RWPE2 (cell line): ENCODE measurements at regions not wholly inside any gene's neighbourhood (a gene's known extent, or its start where the extent isn't known, plus 50 kb on each side); places are given as distances from the start of the nearest gene placed in this dataset.

Experiments used
- ATAC-seq: fragments of 200-7000 bp; cut with Tn5 transposase; 3 replicates; pipeline ENCODE4 v1.9.1; 2021; ENCODE audit warnings: low read depth
- DNase-seq: peaks from one replicate; pipeline ENCODE4 v3.0.0-alpha.2; 2020; ENCODE audit warnings: low spot score
- H3K27ac ChIP-seq: fragments of 450-650 bp; 2 replicates; pipeline ENCODE4 v1.5.1; 2017; ENCODE audit warnings: mild to moderate bottlenecking; ENCODE audit not compliant: poor library complexity, severe bottlenecking
- H3K27me3 ChIP-seq: fragments of 250-450 bp; sonication (Bioruptor Pico); 2 replicates; pipeline ENCODE4 v1.5.1; 2021; ENCODE audit warnings: mild to moderate bottlenecking, moderate library complexity; ENCODE audit not compliant: insufficient read depth, poor library complexity, severe bottlenecking
- H3K36me3 ChIP-seq: fragments of 250-450 bp; sonication (Bioruptor Pico); 2 replicates; pipeline ENCODE4 v1.5.1; 2020; ENCODE audit warnings: low read depth, mild to moderate bottlenecking, moderate library complexity
- H3K4me1 ChIP-seq: fragments of 250-450 bp; sonication (Bioruptor Pico); 2 replicates; pipeline ENCODE4 v1.5.1; 2021; ENCODE audit warnings: mild to moderate bottlenecking, moderate library complexity; ENCODE audit not compliant: insufficient read depth, poor library complexity, severe bottlenecking
- H3K4me3 ChIP-seq: fragments of 250-450 bp; sonication (Bioruptor Pico); 2 replicates; pipeline ENCODE4 v1.5.1; 2021; ENCODE audit warnings: mild to moderate bottlenecking, moderate library complexity; ENCODE audit not compliant: severe bottlenecking
- H3K9me3 ChIP-seq: fragments of 250-450 bp; sonication (Bioruptor Pico); 2 replicates; pipeline ENCODE4 v1.5.1; 2021; ENCODE audit warnings: mild to moderate bottlenecking, moderate library complexity; ENCODE audit not compliant: severe bottlenecking
- TF ChIP-seq, protein P1 (sequence below): fragments of 450-650 bp; IDR thresholded peaks from one replicate; pipeline ENCODE4 v1.5.1; 2017; ENCODE audit warnings: mild to moderate bottlenecking, moderate library complexity; ENCODE audit not compliant: poor library complexity, severe bottlenecking

DNA sequence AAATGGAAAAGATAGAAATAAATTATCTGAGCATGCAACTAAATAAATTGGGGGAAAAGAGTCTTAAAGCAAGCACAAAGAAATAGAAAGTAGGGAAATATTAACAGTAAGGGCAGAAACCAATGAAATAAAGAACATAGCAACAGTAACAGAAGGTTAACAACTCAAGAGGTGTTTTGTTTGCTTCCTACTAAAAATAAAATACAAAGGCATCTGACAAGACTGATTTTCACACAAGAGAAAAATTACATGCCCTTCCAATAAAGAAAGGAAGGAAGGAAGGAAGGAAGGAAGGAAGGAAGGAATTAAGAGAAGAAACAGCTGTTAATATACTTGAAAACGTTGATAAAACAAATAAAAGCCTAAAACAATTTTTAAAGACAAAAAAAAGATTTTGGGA is 240.2 kb downstream of the SEC16B start:
- DNase-seq (no peak), ATAC-seq (no peak)
- Histone ChIP-seq H3K4me1 (no peaks in the 10 kb centered on the region), H3K4me3 (no peak overlapping the region), H3K36me3 (no peaks in the 10 kb centered on the region), H3K27me3 (no peaks in the 10 kb centered on the region), H3K9me3 (no peaks in the 10 kb centered on the region), H3K27ac (no peak overlapping the region)
- TF ChIP-seq, protein P1, sequence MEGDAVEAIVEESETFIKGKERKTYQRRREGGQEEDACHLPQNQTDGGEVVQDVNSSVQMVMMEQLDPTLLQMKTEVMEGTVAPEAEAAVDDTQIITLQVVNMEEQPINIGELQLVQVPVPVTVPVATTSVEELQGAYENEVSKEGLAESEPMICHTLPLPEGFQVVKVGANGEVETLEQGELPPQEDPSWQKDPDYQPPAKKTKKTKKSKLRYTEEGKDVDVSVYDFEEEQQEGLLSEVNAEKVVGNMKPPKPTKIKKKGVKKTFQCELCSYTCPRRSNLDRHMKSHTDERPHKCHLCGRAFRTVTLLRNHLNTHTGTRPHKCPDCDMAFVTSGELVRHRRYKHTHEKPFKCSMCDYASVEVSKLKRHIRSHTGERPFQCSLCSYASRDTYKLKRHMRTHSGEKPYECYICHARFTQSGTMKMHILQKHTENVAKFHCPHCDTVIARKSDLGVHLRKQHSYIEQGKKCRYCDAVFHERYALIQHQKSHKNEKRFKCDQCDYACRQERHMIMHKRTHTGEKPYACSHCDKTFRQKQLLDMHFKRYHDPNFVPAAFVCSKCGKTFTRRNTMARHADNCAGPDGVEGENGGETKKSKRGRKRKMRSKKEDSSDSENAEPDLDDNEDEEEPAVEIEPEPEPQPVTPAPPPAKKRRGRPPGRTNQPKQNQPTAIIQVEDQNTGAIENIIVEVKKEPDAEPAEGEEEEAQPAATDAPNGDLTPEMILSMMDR: no peak

DNA sequence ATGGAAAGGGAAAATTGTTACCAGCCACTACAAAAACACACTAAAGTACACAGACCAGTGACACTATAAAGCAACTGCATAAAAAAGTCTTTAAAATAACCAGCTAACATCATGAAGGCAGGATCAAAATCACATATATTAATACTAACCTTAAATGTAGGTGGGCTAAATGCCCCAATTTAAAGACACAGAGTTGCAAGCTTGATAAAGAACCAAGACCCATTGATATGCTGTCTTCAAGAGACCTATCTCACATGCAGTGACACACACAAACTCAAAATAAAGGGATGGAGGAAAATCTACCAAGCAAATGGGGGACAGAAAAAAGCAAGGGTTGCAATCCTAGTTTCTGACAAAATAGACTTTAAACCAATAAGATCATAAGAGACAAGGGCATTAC is 246.3 kb downstream of the SEC16B start:
- ATAC-seq (no peak), DNase-seq (no peak)
- TF ChIP-seq, protein P1: no peak
- no peak overlapping the region for H3K27ac ChIP-seq
- no peaks in the 10 kb centered on the region for H3K4me1 ChIP-seq
- no peaks in the 10 kb centered on the region for H3K27me3 ChIP-seq
- no peak overlapping the region for H3K4me3 ChIP-seq
- H3K36me3 ChIP-seq: no peaks in the 10 kb centered on the region
- H3K9me3 ChIP-seq: no peaks in the 10 kb centered on the region

DNA sequence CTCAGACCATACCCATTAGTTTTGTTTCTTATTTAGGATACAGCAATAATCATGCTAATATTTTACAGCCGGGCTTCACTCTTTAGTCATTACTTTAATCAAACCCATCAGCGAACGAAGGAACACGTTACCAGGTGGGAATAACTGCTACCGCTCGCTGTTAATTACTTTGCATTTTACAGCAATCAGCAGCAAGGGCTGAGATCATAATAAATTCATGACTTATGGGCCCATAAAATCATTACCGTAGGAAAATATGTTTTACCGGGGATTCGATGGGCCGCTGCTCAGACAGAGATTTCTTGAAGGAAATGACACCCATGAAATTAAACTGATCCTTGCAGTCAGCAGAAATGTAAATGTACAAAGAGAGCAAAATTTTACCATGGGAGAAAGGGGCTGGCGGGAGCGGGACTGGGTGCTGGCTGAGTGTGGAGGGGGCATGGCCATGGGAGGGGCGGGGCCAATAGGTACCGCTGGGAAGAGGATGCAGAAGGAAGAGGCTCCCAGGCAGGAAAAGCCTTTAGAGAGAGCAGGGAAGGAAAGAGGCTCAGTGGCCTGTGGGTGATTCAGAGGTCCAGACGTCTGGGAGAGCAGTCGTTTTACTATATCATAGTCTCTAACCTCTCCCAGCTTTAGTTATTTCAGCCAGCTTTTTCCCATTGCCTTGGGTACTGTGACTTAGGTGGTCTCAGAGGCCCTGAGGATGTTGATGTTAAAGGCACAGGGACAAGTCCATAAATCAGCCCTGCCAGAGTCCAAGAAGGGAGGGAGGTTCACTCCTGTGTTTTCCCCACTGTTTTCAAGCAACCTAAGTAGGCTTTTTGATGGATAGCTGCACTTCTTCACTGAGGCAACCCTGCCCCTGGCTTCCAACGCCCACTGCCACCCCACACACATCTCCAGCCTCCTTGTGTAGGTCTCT is 258.9 kb downstream of the SEC16B start:
- Histone ChIP-seq H3K27me3 (no peaks in the 10 kb centered on the region), H3K4me3 (no peak overlapping the region), H3K27ac (no peak overlapping the region), H3K4me1 (no peaks in the 10 kb centered on the region), H3K9me3 (no peaks in the 10 kb centered on the region), H3K36me3 (no peaks in the 10 kb centered on the region)
- TF ChIP-seq, protein P1: no peak
- DNase-seq: no peak
- no peak for ATAC-seq

DNA sequence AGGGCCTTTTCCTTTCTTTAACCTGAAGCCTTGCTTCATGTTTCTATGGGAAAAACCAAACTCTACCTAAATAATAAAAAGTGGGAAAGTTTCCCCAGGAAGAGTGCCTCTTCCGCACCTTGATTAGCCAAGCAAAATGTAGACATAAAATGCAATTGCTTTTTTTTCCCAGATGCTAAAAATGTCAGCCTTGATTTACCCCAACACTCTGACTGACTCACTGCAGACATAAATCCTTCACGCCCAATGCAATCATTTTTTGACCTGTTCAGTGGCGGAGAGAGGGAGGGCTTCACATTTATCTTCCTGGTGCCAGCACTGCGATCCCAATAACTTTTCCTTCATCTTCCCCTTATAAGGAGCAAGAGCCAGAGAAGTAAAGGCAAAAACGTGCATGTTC is 261.5 kb downstream of the SEC16B start:
- TF ChIP-seq, protein P1: no peak
- Histone ChIP-seq H3K36me3 (no peaks in the 10 kb centered on the region), H3K4me1 (no peaks in the 10 kb centered on the region), H3K27ac (no peak overlapping the region), H3K4me3 (no peak overlapping the region), H3K9me3 (no peaks in the 10 kb centered on the region), H3K27me3 (no peaks in the 10 kb centered on the region)
- DNase-seq: no peak
- no peak for ATAC-seq

DNA sequence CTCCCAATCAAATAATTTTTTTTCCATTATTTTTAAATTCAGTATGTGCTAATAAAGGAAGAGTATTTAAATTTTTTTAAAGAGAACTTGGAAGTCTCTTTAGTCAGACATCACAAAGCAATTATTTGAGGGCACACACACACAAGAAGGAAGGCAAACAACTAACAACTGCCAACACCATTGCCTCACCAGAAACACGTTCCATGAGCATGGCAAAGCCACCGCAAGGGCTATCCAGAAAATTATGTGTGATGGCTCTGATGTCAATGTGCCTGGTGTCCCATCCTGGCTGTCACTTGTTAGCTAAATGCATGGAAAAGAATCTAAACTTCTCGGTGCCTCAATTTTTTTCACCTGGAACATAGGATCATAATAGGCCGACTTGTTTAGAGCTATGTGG is 262.9 kb downstream of the SEC16B start:
- no peak overlapping the region for H3K4me3 ChIP-seq
- no peaks in the 10 kb centered on the region for H3K9me3 ChIP-seq
- H3K36me3 ChIP-seq: no peaks in the 10 kb centered on the region
- no peak overlapping the region for H3K27ac ChIP-seq
- no peak for DNase-seq
- TF ChIP-seq, protein P1: no peak
- ATAC-seq: no peak
- no peaks in the 10 kb centered on the region for H3K27me3 ChIP-seq
- H3K4me1 ChIP-seq: no peaks in the 10 kb centered on the region
